ENCODE measurements at regions not wholly inside any gene's neighbourhood (a gene's known extent, or its start where the extent isn't known, plus 50 kb on each side); places are given as distances from the start of the nearest gene placed in this dataset.

DNA sequence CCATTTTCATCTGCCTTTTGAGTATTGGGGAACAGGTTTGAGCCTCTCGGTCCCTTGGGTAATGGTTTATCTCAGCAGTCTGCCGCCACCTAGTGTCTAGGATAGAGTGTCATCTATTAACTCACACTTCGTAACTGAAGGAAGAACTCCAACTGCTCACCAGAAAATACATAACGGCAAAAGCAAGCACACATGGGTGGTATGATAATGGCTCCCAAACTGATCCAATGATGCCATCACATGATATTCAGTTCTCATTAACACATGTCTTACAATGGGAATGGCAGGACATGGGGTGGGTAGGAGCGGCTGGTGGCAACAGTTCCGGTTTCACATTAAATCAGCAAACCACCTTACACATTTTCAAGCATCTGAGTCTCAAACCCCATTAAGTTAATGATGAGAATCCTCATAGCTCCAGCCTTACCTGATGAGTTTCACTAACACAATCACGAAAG, 110.7 kb upstream of the PHACTR1 start:
- intact Hi-C loops (cut with micrococcal nuclease; ENCODE audit: unreplicated experiment), result loop anchor here (1.0 to 10.0 kb wide), 3 partner anchors 241 to 1021 kb away; no protein-coding TSS in a partner anchor
- H3K27me3 Mint-ChIP-seq (ENCODE audit: insufficient read depth, unreplicated experiment), result no peaks in the 10 kb centered on the region
- H3K4me3 ChIP-seq (ENCODE audit: low read depth, low read length), result no peak overlapping the region

GRCh38 chr6:12606616-12607015, 110.0 kb upstream of the PHACTR1 start:
- TF ChIP-seq, protein P1, sequence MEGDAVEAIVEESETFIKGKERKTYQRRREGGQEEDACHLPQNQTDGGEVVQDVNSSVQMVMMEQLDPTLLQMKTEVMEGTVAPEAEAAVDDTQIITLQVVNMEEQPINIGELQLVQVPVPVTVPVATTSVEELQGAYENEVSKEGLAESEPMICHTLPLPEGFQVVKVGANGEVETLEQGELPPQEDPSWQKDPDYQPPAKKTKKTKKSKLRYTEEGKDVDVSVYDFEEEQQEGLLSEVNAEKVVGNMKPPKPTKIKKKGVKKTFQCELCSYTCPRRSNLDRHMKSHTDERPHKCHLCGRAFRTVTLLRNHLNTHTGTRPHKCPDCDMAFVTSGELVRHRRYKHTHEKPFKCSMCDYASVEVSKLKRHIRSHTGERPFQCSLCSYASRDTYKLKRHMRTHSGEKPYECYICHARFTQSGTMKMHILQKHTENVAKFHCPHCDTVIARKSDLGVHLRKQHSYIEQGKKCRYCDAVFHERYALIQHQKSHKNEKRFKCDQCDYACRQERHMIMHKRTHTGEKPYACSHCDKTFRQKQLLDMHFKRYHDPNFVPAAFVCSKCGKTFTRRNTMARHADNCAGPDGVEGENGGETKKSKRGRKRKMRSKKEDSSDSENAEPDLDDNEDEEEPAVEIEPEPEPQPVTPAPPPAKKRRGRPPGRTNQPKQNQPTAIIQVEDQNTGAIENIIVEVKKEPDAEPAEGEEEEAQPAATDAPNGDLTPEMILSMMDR (IDR thresholded peaks at IDR 0.05; ENCODE audit: insufficient read depth in 1 of 2, low read depth in 1 of 2, low read length in 1 of 2, severe bottlenecking in 1 of 2, unreplicated experiment in 1 of 2), result no peak
- H3K4me1 ChIP-seq, result peaks cover 19% of the 10 kb centered on the region
- H3K4me3 ChIP-seq (ENCODE audit: low read depth, low read length), result no peak overlapping the region
- intact Hi-C loops (cut with micrococcal nuclease; ENCODE audit: unreplicated experiment), result loop anchor here (2.0 to 10.0 kb wide), 2 partner anchors 242 to 1022 kb away; no protein-coding TSS in a partner anchor
- H3K27me3 Mint-ChIP-seq (ENCODE audit: insufficient read depth, unreplicated experiment), result peaks cover 2% of the 10 kb centered on the region
- no peaks in the 10 kb centered on the region for H3K9me3 ChIP-seq
- H3K4me3 Mint-ChIP-seq (ENCODE audit: unreplicated experiment), result no peak overlapping the region
- peaks cover 19% of the 10 kb centered on the region for H3K4me1 Mint-ChIP-seq (ENCODE audit: low read depth, unreplicated experiment)
- no peaks in the 10 kb centered on the region for H3K36me3 ChIP-seq (ENCODE audit: control insufficient read depth, insufficient read depth, low read length)
- DNase-seq, result no peak
- CTCF ChIA-PET, result interaction anchor here (0.6 kb wide), 1 partner anchor 531 kb away, joined by 4 read pairs; no protein-coding TSS in a partner anchor
- BruUV-seq (replicated peaks), result no TSS peak
- H3K27ac Mint-ChIP-seq (ENCODE audit: unreplicated experiment), result no peak overlapping the region
- POLR2A ChIA-PET, result no interaction called here
- no peaks in the 10 kb centered on the region for H3K27me3 ChIP-seq (replicated peaks; ENCODE audit: control insufficient read depth, insufficient read depth, low read length)
- no peaks in the 10 kb centered on the region for H3K9me3 Mint-ChIP-seq (ENCODE audit: unreplicated experiment)
- no peaks in the 10 kb centered on the region for H3K36me3 Mint-ChIP-seq (ENCODE audit: insufficient read depth, unreplicated experiment)

More for the DNA sequence above, 110.7 kb upstream of the PHACTR1 start:
- no peaks in the 10 kb centered on the region for H3K36me3 ChIP-seq (ENCODE audit: control insufficient read depth, insufficient read depth, low read length)
- TF ChIP-seq, protein P1 (IDR thresholded peaks at IDR 0.05; ENCODE audit: insufficient read depth in 1 of 2, low read depth in 1 of 2, low read length in 1 of 2, severe bottlenecking in 1 of 2, unreplicated experiment in 1 of 2), result peak; percentile 71 to 72
- Mint-ChIP-seq H3K27ac (ENCODE audit: unreplicated experiment) (no peak overlapping the region), H3K4me3 (ENCODE audit: unreplicated experiment) (no peak overlapping the region), H3K9me3 (ENCODE audit: unreplicated experiment) (no peaks in the 10 kb centered on the region), H3K4me1 (ENCODE audit: low read depth, unreplicated experiment) (peaks cover 15% of the 10 kb centered on the region), H3K36me3 (ENCODE audit: insufficient read depth, unreplicated experiment) (no peaks in the 10 kb centered on the region)
- DNase-seq, result peak; percentile 61 to 71
- CTCF ChIA-PET, result interaction anchor here (3.8 kb wide), 1 partner anchor 315 kb away, joined by 39 read pairs; the partner anchor contains the start of gene EDN1
- POLR2A ChIA-PET, result no interaction called here
- peaks cover 19% of the 10 kb centered on the region for H3K4me1 ChIP-seq
- H3K27me3 ChIP-seq (replicated peaks; ENCODE audit: control insufficient read depth, insufficient read depth, low read length), result no peaks in the 10 kb centered on the region
- BruUV-seq (replicated peaks), result no TSS peak
- H3K9me3 ChIP-seq, result no peaks in the 10 kb centered on the region

GRCh38 chr6:12608016-12608860, 108.3 kb upstream of the PHACTR1 start:
- CTCF ChIA-PET, result interaction anchor here (0.7 to 1.6 kb wide), 2 partner anchors 319 to 321 kb away, joined by 3 to 6 read pairs; no protein-coding TSS in a partner anchor
- H3K9me3 Mint-ChIP-seq (ENCODE audit: unreplicated experiment), result no peaks in the 10 kb centered on the region
- BruUV-seq (replicated peaks), result no TSS peak
- no peaks in the 10 kb centered on the region for H3K36me3 ChIP-seq (ENCODE audit: control insufficient read depth, insufficient read depth, low read length)
- H3K27me3 Mint-ChIP-seq (ENCODE audit: insufficient read depth, unreplicated experiment), result peaks cover 11% of the 10 kb centered on the region
- DNase-seq, result no peak
- H3K4me1 ChIP-seq, result peaks cover 6% of the 10 kb centered on the region
- H3K27ac Mint-ChIP-seq (ENCODE audit: unreplicated experiment), result no peak overlapping the region
- intact Hi-C loops (cut with micrococcal nuclease; ENCODE audit: unreplicated experiment), result loop anchor here (10.0 kb wide), 1 partner anchor 243 kb away; no protein-coding TSS in a partner anchor
- TF ChIP-seq, protein P1 (IDR thresholded peaks at IDR 0.05; ENCODE audit: insufficient read depth in 1 of 2, low read depth in 1 of 2, low read length in 1 of 2, severe bottlenecking in 1 of 2, unreplicated experiment in 1 of 2), result no peak
- H3K27me3 ChIP-seq (replicated peaks; ENCODE audit: control insufficient read depth, insufficient read depth, low read length), result no peaks in the 10 kb centered on the region
- POLR2A ChIA-PET, result no interaction called here
- no peak overlapping the region for H3K4me3 ChIP-seq (ENCODE audit: low read depth, low read length)
- H3K4me1 Mint-ChIP-seq (ENCODE audit: low read depth, unreplicated experiment), result peaks cover 13% of the 10 kb centered on the region
- no peak overlapping the region for H3K4me3 Mint-ChIP-seq (ENCODE audit: unreplicated experiment)
- no peaks in the 10 kb centered on the region for H3K9me3 ChIP-seq
- no peaks in the 10 kb centered on the region for H3K36me3 Mint-ChIP-seq (ENCODE audit: insufficient read depth, unreplicated experiment)
